Naive thymus-derived CD4-positive, alpha-beta T cell (primary cell): ENCODE measurements at regions not wholly inside any gene's neighbourhood (a gene's known extent, or its start where the extent isn't known, plus 50 kb on each side); places are given as distances from the start of the nearest gene placed in this dataset.

ENCODE experiments used
- ATAC-seq: fragments of 150-1000 bp; cut with Tn5 transposase; 2 replicates; pipeline ENCODE4 v1.10.0; 2021; ENCODE audit warnings: mild to moderate bottlenecking, moderate library complexity
- CTCF ChIA-PET: fragments of 350-600 bp; sonication (Branson Sonifier 250); formaldehyde crosslinking; loops from one replicate; lab custom pipeline; 2021; ENCODE audit warnings: antibody characterized with exemption; lab: Charles Lee
- POLR2A ChIA-PET: fragments of 350-600 bp; sonication (Branson Sonifier 250); formaldehyde crosslinking; loops from one replicate; lab custom pipeline; 2021; ENCODE audit warnings: antibody characterized with exemption, inconsistent platforms; lab: Charles Lee
- DNase-seq, 9 donors: peaks; one replicate each; pipeline versions ENCODE4 v3.0.0 to v3.0.0-alpha.2; 2020 to 2022; ENCODE audit warnings: mixed read lengths in 1 of 9
- H3K27ac ChIP-seq: one replicate; pipeline ENCODE4 v1.7.0; 2013; ENCODE audit warnings: mild to moderate bottlenecking, low read depth, low read length, moderate library complexity
- H3K27me3 ChIP-seq, 2 donors: one replicate each; pipeline ENCODE4 v1.7.0; 2013; ENCODE audit warnings: low read length in 2 of 2, mild to moderate bottlenecking in 2 of 2, moderate library complexity in 2 of 2; ENCODE audit not compliant: control insufficient read depth in 2 of 2, insufficient read depth in 2 of 2
- H3K36me3 ChIP-seq, 3 experiments: 1 replicate in 2 of 3; 2 replicates in 1 of 3; pipeline ENCODE4 v1.7.0; 2013; ENCODE audit warnings: low read length in 3 of 3, mild to moderate bottlenecking in 3 of 3, moderate library complexity in 1 of 3; ENCODE audit not compliant: insufficient read depth in 3 of 3, control insufficient read depth in 2 of 3
- H3K4me1 ChIP-seq, 2 donors: one replicate each; pipeline ENCODE4 v1.7.0; 2013; ENCODE audit warnings: low read length in 2 of 2, mild to moderate bottlenecking in 2 of 2, moderate library complexity in 1 of 2; ENCODE audit not compliant: control insufficient read depth in 2 of 2, insufficient read depth in 2 of 2
- H3K4me3 ChIP-seq: 2 replicates; pipeline ENCODE4 v1.7.0; 2013; ENCODE audit warnings: mild to moderate bottlenecking, low read length
- H3K9me3 ChIP-seq, 3 experiments: 1 replicate in 2 of 3; 2 replicates in 1 of 3; pipeline ENCODE4 v1.7.0; 2013; ENCODE audit warnings: low read length in 3 of 3; ENCODE audit not compliant: control insufficient read depth in 2 of 3
- H3K27ac Mint-ChIP-seq, 9 donors: one replicate each; pipeline ENCODE4 v1.8.0; 2020 to 2022; ENCODE audit warnings: mixed read lengths in 9 of 9, mild to moderate bottlenecking in 8 of 9, moderate library complexity in 5 of 9, inconsistent platforms in 2 of 9
- H3K27me3 Mint-ChIP-seq, 5 donors: one replicate each; pipeline ENCODE4 v1.8.0; 2021 to 2022; ENCODE audit warnings: mixed read lengths in 5 of 5, mild to moderate bottlenecking in 1 of 5
- H3K36me3 Mint-ChIP-seq, 5 donors: one replicate each; pipeline ENCODE4 v1.8.0; 2020 to 2022; ENCODE audit warnings: mixed read lengths in 5 of 5, mild to moderate bottlenecking in 3 of 5, inconsistent platforms in 1 of 5
- H3K4me1 Mint-ChIP-seq, 7 donors: one replicate each; pipeline ENCODE4 v1.8.0; 2020 to 2022; ENCODE audit warnings: mixed read lengths in 7 of 7, mild to moderate bottlenecking in 3 of 7, inconsistent platforms in 1 of 7
- H3K4me3 Mint-ChIP-seq, 10 donors: one replicate each; pipeline ENCODE4 v1.8.0; 2020 to 2022; ENCODE audit warnings: mild to moderate bottlenecking in 10 of 10, mixed read lengths in 10 of 10, moderate library complexity in 6 of 10, inconsistent platforms in 2 of 10
- H3K9me3 Mint-ChIP-seq, 11 donors: one replicate each; pipeline ENCODE4 v1.8.0; 2020 to 2022; ENCODE audit warnings: mixed read lengths in 11 of 11, mild to moderate bottlenecking in 4 of 11, inconsistent platforms in 1 of 11, moderate library complexity in 1 of 11
- intact Hi-C, 2 donors: fragments of 100-400 bp; cut with micrococcal nuclease; formaldehyde crosslinking; loops; one replicate each; pipeline ENCODE4 v1.15.1; 2023

- H3K4me3 ChIP-seq = no peak overlapping the region
- H3K4me3 Mint-ChIP-seq = no peak overlapping the region
- no peaks in the 10 kb centered on the region for H3K27me3 ChIP-seq
- intact Hi-C loops = no loop called here
- no peak overlapping the region for H3K27ac ChIP-seq
- H3K27me3 Mint-ChIP-seq = no peaks in the 10 kb centered on the region
- no peaks in the 10 kb centered on the region for H3K9me3 ChIP-seq
- H3K27ac Mint-ChIP-seq = no peak overlapping the region
- ChIA-PET CTCF (no interaction called here), POLR2A (no interaction called here)
- H3K36me3 ChIP-seq = no peaks in the 10 kb centered on the region
- H3K4me1 ChIP-seq = no peaks in the 10 kb centered on the region
- ATAC-seq = no peak
- H3K9me3 Mint-ChIP-seq = no peaks in the 10 kb centered on the region
- H3K4me1 Mint-ChIP-seq = peaks cover 3 to 23% (median 13%) of the 10 kb centered on the region in 7 donors
- no peak for DNase-seq
- peaks cover 0 to 15% (median 0%) of the 10 kb centered on the region in 5 donors for H3K36me3 Mint-ChIP-seq
Measured at GRCh38 chr2:217553679-217554078, 449.1 kb downstream of the TNS1 start.

DNA sequence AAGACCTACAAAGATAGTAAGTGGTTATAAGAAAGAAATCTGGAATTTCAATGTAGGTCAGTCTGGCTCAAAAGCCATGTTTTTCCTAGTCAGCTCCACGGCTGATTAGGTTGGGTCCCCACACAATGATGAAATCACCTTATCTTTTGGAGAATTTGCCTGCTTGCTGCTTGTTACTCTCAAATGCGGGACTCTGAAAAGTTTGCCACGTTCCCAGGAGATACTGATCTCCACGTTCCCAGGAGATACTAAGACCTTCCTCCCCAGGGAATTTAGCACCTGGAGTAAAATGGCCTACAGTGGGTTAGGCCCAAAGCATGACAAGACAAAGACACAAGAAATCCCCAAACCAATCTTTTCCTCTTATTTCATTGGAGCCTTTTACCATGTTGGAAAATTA is 449.6 kb downstream of the TNS1 start:
- Mint-ChIP-seq H3K27me3 (no peaks in the 10 kb centered on the region), H3K4me3 (no peak overlapping the region), H3K9me3 (no peaks in the 10 kb centered on the region), H3K36me3 (peaks cover 0 to 10% (median 0%) of the 10 kb centered on the region in 5 donors), H3K27ac (no peak overlapping the region), H3K4me1 (peaks cover 3 to 19% (median 13%) of the 10 kb centered on the region in 7 donors)
- CTCF ChIA-PET = no interaction called here
- no peak for ATAC-seq
- no peak overlapping the region for H3K27ac ChIP-seq
- no peaks in the 10 kb centered on the region for H3K36me3 ChIP-seq
- intact Hi-C loops = no loop called here
- no peak overlapping the region for H3K4me3 ChIP-seq
- no peaks in the 10 kb centered on the region for H3K27me3 ChIP-seq
- POLR2A ChIA-PET = no interaction called here
- H3K9me3 ChIP-seq = no peaks in the 10 kb centered on the region
- no peak for DNase-seq
- H3K4me1 ChIP-seq = no peaks in the 10 kb centered on the region

DNA sequence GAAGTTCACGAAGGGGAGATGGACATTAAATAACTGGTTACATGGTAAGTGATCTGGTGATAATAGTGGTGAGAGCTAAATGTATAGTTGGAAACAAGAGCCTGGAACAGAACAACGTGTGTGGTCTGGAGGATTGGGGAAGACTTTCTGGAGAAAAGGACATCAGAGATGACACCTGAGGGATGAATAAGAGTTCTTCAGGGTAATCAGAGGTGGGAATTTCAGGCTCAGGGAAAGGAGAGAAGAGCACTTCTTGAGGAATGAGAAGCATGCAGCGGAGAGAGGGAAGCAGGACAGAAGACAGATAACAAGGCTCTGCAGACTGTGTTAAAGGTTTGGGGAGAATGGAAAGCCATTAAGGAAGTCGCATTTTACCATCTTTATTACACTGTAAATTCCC is 450.7 kb downstream of the TNS1 start:
- H3K36me3 Mint-ChIP-seq = peaks cover 0 to 6% (median 0%) of the 10 kb centered on the region in 5 donors
- Histone ChIP-seq H3K4me1 (no peaks in the 10 kb centered on the region), H3K27me3 (no peaks in the 10 kb centered on the region), H3K9me3 (no peaks in the 10 kb centered on the region), H3K36me3 (no peaks in the 10 kb centered on the region), H3K4me3 (no peak overlapping the region), H3K27ac (no peak overlapping the region)
- peaks cover 0 to 3% (median 0%) of the 10 kb centered on the region in 5 donors for H3K27me3 Mint-ChIP-seq
- H3K9me3 Mint-ChIP-seq = no peaks in the 10 kb centered on the region
- peak overlapping the region in 1 of 9 donors; percentile 1 for H3K27ac Mint-ChIP-seq
- no peak overlapping the region for H3K4me3 Mint-ChIP-seq
- DNase-seq (no peak), ATAC-seq (no peak)
- CTCF ChIA-PET = no interaction called here
- POLR2A ChIA-PET = no interaction called here
- intact Hi-C loops = no loop called here
- peaks cover 3 to 16% (median 13%) of the 10 kb centered on the region in 7 donors for H3K4me1 Mint-ChIP-seq

DNA sequence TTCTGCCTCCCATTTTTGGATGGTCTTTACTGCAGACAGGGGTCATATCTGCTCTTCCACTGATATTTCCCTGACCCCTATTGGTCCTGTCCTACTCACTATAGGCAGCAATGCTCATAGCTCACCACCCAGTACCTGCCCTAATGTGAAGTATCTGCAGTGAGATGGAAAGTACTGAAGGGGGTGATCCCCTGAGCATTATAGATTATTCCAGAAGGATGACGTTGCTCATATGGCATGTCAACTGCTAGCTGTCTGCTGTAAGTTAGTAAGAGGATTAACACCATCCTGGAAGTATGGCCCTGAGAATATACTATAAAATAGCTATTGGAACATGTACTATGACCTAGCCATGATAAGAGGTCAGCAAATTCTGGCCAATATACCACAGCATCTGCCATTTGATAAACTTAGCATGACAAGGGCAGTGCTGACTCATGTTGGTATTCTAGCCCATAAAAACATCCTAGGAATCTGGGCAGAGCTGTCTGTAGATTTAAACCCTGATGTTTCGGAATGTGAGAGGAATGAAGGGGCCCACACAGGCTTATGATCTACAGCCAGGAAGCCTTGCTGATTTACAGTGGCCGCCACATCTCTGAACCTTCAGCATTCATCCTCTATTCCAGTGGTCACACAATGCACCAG is 451.4 kb downstream of the TNS1 start:
- Mint-ChIP-seq H3K9me3 (peaks cover 0 to under 1% (median 0%) of the 10 kb centered on the region in 11 donors), H3K36me3 (peaks cover 0 to 6% (median 0%) of the 10 kb centered on the region in 5 donors), H3K27ac (no peak overlapping the region), H3K4me3 (no peak overlapping the region), H3K4me1 (peaks cover 3 to 16% (median 13%) of the 10 kb centered on the region in 7 donors), H3K27me3 (peaks cover 0 to 5% (median 0%) of the 10 kb centered on the region in 5 donors)
- no peak overlapping the region for H3K4me3 ChIP-seq
- intact Hi-C loops = no loop called here
- no peaks in the 10 kb centered on the region for H3K27me3 ChIP-seq
- no peak overlapping the region for H3K27ac ChIP-seq
- ChIA-PET CTCF (no interaction called here), POLR2A (no interaction called here)
- H3K36me3 ChIP-seq = no peaks in the 10 kb centered on the region
- no peak for DNase-seq
- H3K4me1 ChIP-seq = no peaks in the 10 kb centered on the region
- no peak for ATAC-seq
- no peaks in the 10 kb centered on the region for H3K9me3 ChIP-seq

- Histone ChIP-seq H3K4me3 (no peak overlapping the region), H3K36me3 (no peaks in the 10 kb centered on the region), H3K4me1 (no peaks in the 10 kb centered on the region), H3K27me3 (no peaks in the 10 kb centered on the region), H3K9me3 (no peaks in the 10 kb centered on the region), H3K27ac (no peak overlapping the region)
- no peak overlapping the region for H3K27ac Mint-ChIP-seq
- ChIA-PET CTCF (no interaction called here), POLR2A (no interaction called here)
- peaks cover 0 to 14% (median 7%) of the 10 kb centered on the region in 5 donors for H3K36me3 Mint-ChIP-seq
- intact Hi-C loops = no loop called here
- H3K4me3 Mint-ChIP-seq = no peak overlapping the region
- ATAC-seq (no peak), DNase-seq (no peak)
- peaks cover 0 to 22% (median 7%) of the 10 kb centered on the region in 11 donors for H3K9me3 Mint-ChIP-seq
- peaks cover 0 to 17% (median 0%) of the 10 kb centered on the region in 5 donors for H3K27me3 Mint-ChIP-seq
- no peaks in the 10 kb centered on the region for H3K4me1 Mint-ChIP-seq
Measured at GRCh38 chr2:217539126-217539525, 463.7 kb downstream of the TNS1 start.

GRCh38 chr2:217538719-217539118 is 464.1 kb downstream of the TNS1 start:
- no peaks in the 10 kb centered on the region for H3K4me1 ChIP-seq
- intact Hi-C loops = no loop called here
- H3K27me3 Mint-ChIP-seq = peaks cover 0 to 17% (median 0%) of the 10 kb centered on the region in 5 donors
- no peak overlapping the region for H3K4me3 ChIP-seq
- ChIA-PET CTCF (no interaction called here), POLR2A (no interaction called here)
- no peaks in the 10 kb centered on the region for H3K9me3 ChIP-seq
- no peaks in the 10 kb centered on the region for H3K36me3 ChIP-seq
- no peak overlapping the region for H3K27ac Mint-ChIP-seq
- H3K27me3 ChIP-seq = no peaks in the 10 kb centered on the region
- H3K9me3 Mint-ChIP-seq = peaks cover 0 to 18% (median 3%) of the 10 kb centered on the region in 11 donors
- ATAC-seq (no peak), DNase-seq (no peak)
- no peaks in the 10 kb centered on the region for H3K4me1 Mint-ChIP-seq
- H3K4me3 Mint-ChIP-seq = no peak overlapping the region
- peaks cover 0 to 12% (median 3%) of the 10 kb centered on the region in 5 donors for H3K36me3 Mint-ChIP-seq
- no peak overlapping the region for H3K27ac ChIP-seq
